ENCODE measurements at regions not wholly inside any gene's neighbourhood (a gene's known extent, or its start where the extent isn't known, plus 50 kb on each side); places are given as distances from the start of the nearest gene placed in this dataset.

GRCh38 chr4:133624744-133625143 is 475.6 kb downstream of the PCDH10 start:
- Histone ChIP-seq H3K9ac (ENCODE audit: low read depth, low read length, poor library complexity) (no peak overlapping the region), H3K36me3 (replicated peaks in 1 of 2; ENCODE audit: control insufficient read depth in 2 of 2, insufficient read depth in 2 of 2, low read length in 2 of 2) (no peaks in the 10 kb centered on the region), H3K27me3 (ENCODE audit: control insufficient read depth in 3 of 3, insufficient read depth in 3 of 3, low read depth in 1 of 3, low read length in 3 of 3) (no peaks in the 10 kb centered on the region), H3K27ac (replicated peaks; ENCODE audit: low read length) (no peak overlapping the region), H3K9me3 (replicated peaks in 1 of 2; ENCODE audit: control insufficient read depth in 2 of 2, insufficient read depth in 1 of 2, low read depth in 1 of 2, low read length in 2 of 2) (no peaks in the 10 kb centered on the region), H2BK5ac (ENCODE audit: low read length) (no peak overlapping the region), H3K14ac (ENCODE audit: low read length) (no peak overlapping the region), H2BK12ac (ENCODE audit: low read length) (no peak overlapping the region), H2AFZ (ENCODE audit: low read length) (no peak overlapping the region), H2AK5ac (ENCODE audit: low read depth, low read length) (no peak overlapping the region), H3K4me3 (ENCODE audit: low read length in 2 of 2) (no peak overlapping the region), H3K4me2 (ENCODE audit: insufficient read depth, low read length, poor library complexity, severe bottlenecking) (no peak overlapping the region), H3K18ac (ENCODE audit: low read length) (no peak overlapping the region), H3K79me1 (ENCODE audit: low read depth, low read length) (no peaks in the 10 kb centered on the region), H3K4ac (ENCODE audit: low read length) (no peak overlapping the region), H3K23ac (ENCODE audit: low read depth, low read length, poor library complexity) (no peak overlapping the region), H4K91ac (ENCODE audit: low read depth, low read length, poor library complexity) (no peak overlapping the region), H2BK120ac (ENCODE audit: low read depth, low read length) (no peak overlapping the region), H4K8ac (ENCODE audit: low read depth, low read length) (no peak overlapping the region), H2BK15ac (ENCODE audit: low read length) (no peak overlapping the region), H3K4me1 (ENCODE audit: control insufficient read depth in 2 of 2, insufficient read depth in 1 of 2, low read depth in 1 of 2, low read length in 2 of 2) (peaks cover 2 to 44% of the 10 kb centered on the region in 2 donors)
- no CpG with 5 or more reads among the region's 3 CpGs for WGBS, 2 donors (ENCODE audit: extremely low coverage in 2 of 2, insufficient read length in 2 of 2, insufficient replicate concordance in 1 of 2)
- no peak for DNase-seq (ENCODE audit: low spot score)

GRCh38 chr4:133623847-133624246 is 474.8 kb downstream of the PCDH10 start:
- Histone ChIP-seq H2BK5ac (ENCODE audit: low read length) (no peak overlapping the region), H3K79me1 (ENCODE audit: low read depth, low read length) (no peaks in the 10 kb centered on the region), H3K27ac (replicated peaks; ENCODE audit: low read length) (no peak overlapping the region), H4K91ac (ENCODE audit: low read depth, low read length, poor library complexity) (no peak overlapping the region), H2AK5ac (ENCODE audit: low read depth, low read length) (no peak overlapping the region), H3K4me2 (ENCODE audit: insufficient read depth, low read length, poor library complexity, severe bottlenecking) (no peak overlapping the region), H3K14ac (ENCODE audit: low read length) (no peak overlapping the region), H3K36me3 (replicated peaks in 1 of 2; ENCODE audit: control insufficient read depth in 2 of 2, insufficient read depth in 2 of 2, low read length in 2 of 2) (no peaks in the 10 kb centered on the region), H3K4ac (ENCODE audit: low read length) (no peak overlapping the region), H2BK120ac (ENCODE audit: low read depth, low read length) (no peak overlapping the region), H3K23ac (ENCODE audit: low read depth, low read length, poor library complexity) (no peak overlapping the region), H3K4me3 (ENCODE audit: low read length in 2 of 2) (no peak overlapping the region), H3K9me3 (replicated peaks in 1 of 2; ENCODE audit: control insufficient read depth in 2 of 2, insufficient read depth in 1 of 2, low read depth in 1 of 2, low read length in 2 of 2) (no peaks in the 10 kb centered on the region), H3K9ac (ENCODE audit: low read depth, low read length, poor library complexity) (no peak overlapping the region), H3K27me3 (ENCODE audit: control insufficient read depth in 3 of 3, insufficient read depth in 3 of 3, low read depth in 1 of 3, low read length in 3 of 3) (no peaks in the 10 kb centered on the region), H2AFZ (ENCODE audit: low read length) (no peak overlapping the region), H3K18ac (ENCODE audit: low read length) (no peak overlapping the region), H3K4me1 (ENCODE audit: control insufficient read depth in 2 of 2, insufficient read depth in 1 of 2, low read depth in 1 of 2, low read length in 2 of 2) (peaks cover 2 to 52% of the 10 kb centered on the region in 2 donors), H2BK15ac (ENCODE audit: low read length) (no peak overlapping the region), H4K8ac (ENCODE audit: low read depth, low read length) (no peak overlapping the region), H2BK12ac (ENCODE audit: low read length) (no peak overlapping the region)
- DNase-seq (ENCODE audit: low spot score) = no peak
- no CpG with 5 or more reads among the region's 2 CpGs for WGBS, 2 donors (ENCODE audit: extremely low coverage in 2 of 2, insufficient read length in 2 of 2, insufficient replicate concordance in 1 of 2)

GRCh38 chr4:133621628-133622027 is 472.5 kb downstream of the PCDH10 start:
- no peak overlapping the region for H3K23ac ChIP-seq (ENCODE audit: low read depth, low read length, poor library complexity)
- no peaks in the 10 kb centered on the region for H3K27me3 ChIP-seq (ENCODE audit: control insufficient read depth in 3 of 3, insufficient read depth in 3 of 3, low read depth in 1 of 3, low read length in 3 of 3)
- no peak overlapping the region for H3K4ac ChIP-seq (ENCODE audit: low read length)
- no peak overlapping the region for H4K8ac ChIP-seq (ENCODE audit: low read depth, low read length)
- H2BK12ac ChIP-seq (ENCODE audit: low read length) = no peak overlapping the region
- no peak overlapping the region for H3K4me2 ChIP-seq (ENCODE audit: insufficient read depth, low read length, poor library complexity, severe bottlenecking)
- H3K4me3 ChIP-seq (ENCODE audit: low read length in 2 of 2) = no peak overlapping the region
- no peak overlapping the region for H2BK5ac ChIP-seq (ENCODE audit: low read length)
- H3K79me1 ChIP-seq (ENCODE audit: low read depth, low read length) = no peaks in the 10 kb centered on the region
- no peak overlapping the region for H2AK5ac ChIP-seq (ENCODE audit: low read depth, low read length)
- no peaks in the 10 kb centered on the region for H3K9me3 ChIP-seq (replicated peaks in 1 of 2; ENCODE audit: control insufficient read depth in 2 of 2, insufficient read depth in 1 of 2, low read depth in 1 of 2, low read length in 2 of 2)
- no peak overlapping the region for H2BK120ac ChIP-seq (ENCODE audit: low read depth, low read length)
- H2BK15ac ChIP-seq (ENCODE audit: low read length) = no peak overlapping the region
- H3K27ac ChIP-seq (replicated peaks; ENCODE audit: low read length) = no peak overlapping the region
- H2AFZ ChIP-seq (ENCODE audit: low read length) = no peak overlapping the region
- no peak overlapping the region for H3K18ac ChIP-seq (ENCODE audit: low read length)
- H3K14ac ChIP-seq (ENCODE audit: low read length) = no peak overlapping the region
- H3K4me1 ChIP-seq (ENCODE audit: control insufficient read depth in 2 of 2, insufficient read depth in 1 of 2, low read depth in 1 of 2, low read length in 2 of 2) = peaks cover 2 to 53% of the 10 kb centered on the region in 2 donors
- DNase-seq (ENCODE audit: low spot score) = no peak
- no peak overlapping the region for H4K91ac ChIP-seq (ENCODE audit: low read depth, low read length, poor library complexity)
- no peak overlapping the region for H3K9ac ChIP-seq (ENCODE audit: low read depth, low read length, poor library complexity)
- H3K36me3 ChIP-seq (replicated peaks in 1 of 2; ENCODE audit: control insufficient read depth in 2 of 2, insufficient read depth in 2 of 2, low read length in 2 of 2) = no peaks in the 10 kb centered on the region
- whole genome bisulfite sequencing, 2 donors (ENCODE audit: extremely low coverage in 2 of 2, insufficient read length in 2 of 2, insufficient replicate concordance in 1 of 2) = no CpG with 5 or more reads among the region's 1 CpG

GRCh38 chr4:133620555-133620954 is 471.5 kb downstream of the PCDH10 start:
- no peak for DNase-seq (ENCODE audit: low spot score)
- Histone ChIP-seq H3K27me3 (ENCODE audit: control insufficient read depth in 3 of 3, insufficient read depth in 3 of 3, low read depth in 1 of 3, low read length in 3 of 3) (no peaks in the 10 kb centered on the region), H3K9ac (ENCODE audit: low read depth, low read length, poor library complexity) (no peak overlapping the region), H3K14ac (ENCODE audit: low read length) (no peak overlapping the region), H4K91ac (ENCODE audit: low read depth, low read length, poor library complexity) (no peak overlapping the region), H3K4me2 (ENCODE audit: insufficient read depth, low read length, poor library complexity, severe bottlenecking) (no peak overlapping the region), H3K79me1 (ENCODE audit: low read depth, low read length) (no peaks in the 10 kb centered on the region), H4K8ac (ENCODE audit: low read depth, low read length) (no peak overlapping the region), H2BK120ac (ENCODE audit: low read depth, low read length) (no peak overlapping the region), H2BK12ac (ENCODE audit: low read length) (no peak overlapping the region), H2AFZ (ENCODE audit: low read length) (no peak overlapping the region), H2BK15ac (ENCODE audit: low read length) (no peak overlapping the region), H3K36me3 (replicated peaks in 1 of 2; ENCODE audit: control insufficient read depth in 2 of 2, insufficient read depth in 2 of 2, low read length in 2 of 2) (no peaks in the 10 kb centered on the region), H2AK5ac (ENCODE audit: low read depth, low read length) (no peak overlapping the region), H3K18ac (ENCODE audit: low read length) (no peak overlapping the region), H3K9me3 (replicated peaks in 1 of 2; ENCODE audit: control insufficient read depth in 2 of 2, insufficient read depth in 1 of 2, low read depth in 1 of 2, low read length in 2 of 2) (no peaks in the 10 kb centered on the region), H2BK5ac (ENCODE audit: low read length) (no peak overlapping the region), H3K27ac (replicated peaks; ENCODE audit: low read length) (no peak overlapping the region), H3K4me1 (ENCODE audit: control insufficient read depth in 2 of 2, insufficient read depth in 1 of 2, low read depth in 1 of 2, low read length in 2 of 2) (peaks cover 2 to 49% of the 10 kb centered on the region in 2 donors), H3K4me3 (ENCODE audit: low read length in 2 of 2) (no peak overlapping the region), H3K23ac (ENCODE audit: low read depth, low read length, poor library complexity) (no peak overlapping the region), H3K4ac (ENCODE audit: low read length) (no peak overlapping the region)
- no CpG with 5 or more reads among the region's 4 CpGs for WGBS, 2 donors (ENCODE audit: extremely low coverage in 2 of 2, insufficient read length in 2 of 2, insufficient replicate concordance in 1 of 2)
